DND-41 (cell line): ENCODE measurements at regions not wholly inside any gene's neighbourhood (a gene's known extent, or its start where the extent isn't known, plus 50 kb on each side); places are given as distances from the start of the nearest gene placed in this dataset.

Experiments
- ATAC-seq: fragments of 200-7000 bp; cut with Tn5 transposase; 3 replicates; pipeline ENCODE4 v1.9.1; 2021; ENCODE audit warnings: low read depth; ENCODE audit not compliant: insufficient read depth
- DNase-seq: peaks from one replicate; pipeline ENCODE4 v3.0.0-alpha.2; 2020
- H2AFZ ChIP-seq: 2 replicates; pipeline ENCODE4 v1.6.0; 2012; ENCODE audit warnings: low read depth, low read length
- H3K27ac ChIP-seq: 2 replicates; pipeline ENCODE4 v1.5.1; 2012; ENCODE audit warnings: low read length, inconsistent platforms
- H3K27me3 ChIP-seq: fragments of 200-600 bp; sonication (generic); 2 replicates; pipeline ENCODE4 v1.6.0; 2012; ENCODE audit warnings: low read length, mild to moderate bottlenecking, inconsistent platforms; ENCODE audit not compliant: insufficient read depth, poor library complexity
- H3K36me3 ChIP-seq: 2 replicates; pipeline ENCODE4 v1.5.1; 2012; ENCODE audit warnings: low read length, inconsistent platforms; ENCODE audit not compliant: insufficient read depth
- H3K4me1 ChIP-seq: 2 replicates; pipeline ENCODE4 v1.5.1; 2012; ENCODE audit warnings: mild to moderate bottlenecking, low read length; ENCODE audit not compliant: insufficient read depth
- H3K4me2 ChIP-seq: 2 replicates; pipeline ENCODE4 v1.6.0; 2012; ENCODE audit warnings: mild to moderate bottlenecking, moderate library complexity, low read length, inconsistent platforms; ENCODE audit not compliant: insufficient read depth
- H3K4me3 ChIP-seq, 2 experiments: fragments of 200-600 bp in 1 of 2; shearing (Covaris generic) in 1 of 2; 2 replicates each; pipeline ENCODE4 v1.5.1; 2012 to 2016; ENCODE audit warnings: inconsistent platforms in 2 of 2, low read length in 2 of 2, mild to moderate bottlenecking in 2 of 2, low read depth in 1 of 2, moderate library complexity in 1 of 2
- H3K79me2 ChIP-seq: 2 replicates; pipeline ENCODE4 v1.6.0; 2012; ENCODE audit warnings: low read length, inconsistent platforms; ENCODE audit not compliant: insufficient read depth
- H3K9ac ChIP-seq: 2 replicates; pipeline ENCODE4 v1.6.0; 2012; ENCODE audit warnings: low read depth, mild to moderate bottlenecking, inconsistent platforms, low read length, moderate library complexity
- H3K9me3 ChIP-seq: 2 replicates; pipeline ENCODE4 v1.5.1; 2012; ENCODE audit warnings: low read length, moderate library complexity, mild to moderate bottlenecking, inconsistent platforms; ENCODE audit not compliant: insufficient read depth, severe bottlenecking
- H4K20me1 ChIP-seq: 2 replicates; pipeline ENCODE4 v1.6.0; 2012; ENCODE audit warnings: low read length; ENCODE audit not compliant: insufficient read depth
- EZH2 ChIP-seq: IDR thresholded peaks from 3 replicates; pipeline ENCODE4 v1.6.1; 2012; ENCODE audit warnings: borderline replicate concordance, low read depth, mild to moderate bottlenecking, moderate library complexity, low read length, inconsistent platforms; ENCODE audit not compliant: severe bottlenecking
- TF ChIP-seq, protein P1 (sequence below): IDR thresholded peaks from 2 replicates; pipeline ENCODE4 v1.5.1; 2012; ENCODE audit warnings: borderline replicate concordance, low read length, moderate library complexity, mild to moderate bottlenecking; ENCODE audit not compliant: poor library complexity, severe bottlenecking; ENCODE audit errors: extremely low read depth

GRCh38 chr2:160557903-160558302, 64.3 kb upstream of the RBMS1 start:
- Histone ChIP-seq H3K27ac (no peak overlapping the region), H3K4me2 (no peak overlapping the region), H4K20me1 (no peaks in the 10 kb centered on the region), H3K36me3 (no peaks in the 10 kb centered on the region), H3K9ac (no peak overlapping the region), H3K4me3 (no peak overlapping the region), H3K27me3 (no peaks in the 10 kb centered on the region), H3K4me1 (no peaks in the 10 kb centered on the region), H2AFZ (no peak overlapping the region), H3K79me2 (no peaks in the 10 kb centered on the region), H3K9me3 (no peaks in the 10 kb centered on the region)
- TF ChIP-seq EZH2: no peak
- TF ChIP-seq, protein P1, sequence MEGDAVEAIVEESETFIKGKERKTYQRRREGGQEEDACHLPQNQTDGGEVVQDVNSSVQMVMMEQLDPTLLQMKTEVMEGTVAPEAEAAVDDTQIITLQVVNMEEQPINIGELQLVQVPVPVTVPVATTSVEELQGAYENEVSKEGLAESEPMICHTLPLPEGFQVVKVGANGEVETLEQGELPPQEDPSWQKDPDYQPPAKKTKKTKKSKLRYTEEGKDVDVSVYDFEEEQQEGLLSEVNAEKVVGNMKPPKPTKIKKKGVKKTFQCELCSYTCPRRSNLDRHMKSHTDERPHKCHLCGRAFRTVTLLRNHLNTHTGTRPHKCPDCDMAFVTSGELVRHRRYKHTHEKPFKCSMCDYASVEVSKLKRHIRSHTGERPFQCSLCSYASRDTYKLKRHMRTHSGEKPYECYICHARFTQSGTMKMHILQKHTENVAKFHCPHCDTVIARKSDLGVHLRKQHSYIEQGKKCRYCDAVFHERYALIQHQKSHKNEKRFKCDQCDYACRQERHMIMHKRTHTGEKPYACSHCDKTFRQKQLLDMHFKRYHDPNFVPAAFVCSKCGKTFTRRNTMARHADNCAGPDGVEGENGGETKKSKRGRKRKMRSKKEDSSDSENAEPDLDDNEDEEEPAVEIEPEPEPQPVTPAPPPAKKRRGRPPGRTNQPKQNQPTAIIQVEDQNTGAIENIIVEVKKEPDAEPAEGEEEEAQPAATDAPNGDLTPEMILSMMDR: no peak
- ATAC-seq (no peak), DNase-seq (no peak)

- no peak for ATAC-seq
- no peaks in the 10 kb centered on the region for H3K36me3 ChIP-seq
These were observed 64.9 kb upstream of the RBMS1 start for GRCh38 chr2:160558531-160558930.

DNA sequence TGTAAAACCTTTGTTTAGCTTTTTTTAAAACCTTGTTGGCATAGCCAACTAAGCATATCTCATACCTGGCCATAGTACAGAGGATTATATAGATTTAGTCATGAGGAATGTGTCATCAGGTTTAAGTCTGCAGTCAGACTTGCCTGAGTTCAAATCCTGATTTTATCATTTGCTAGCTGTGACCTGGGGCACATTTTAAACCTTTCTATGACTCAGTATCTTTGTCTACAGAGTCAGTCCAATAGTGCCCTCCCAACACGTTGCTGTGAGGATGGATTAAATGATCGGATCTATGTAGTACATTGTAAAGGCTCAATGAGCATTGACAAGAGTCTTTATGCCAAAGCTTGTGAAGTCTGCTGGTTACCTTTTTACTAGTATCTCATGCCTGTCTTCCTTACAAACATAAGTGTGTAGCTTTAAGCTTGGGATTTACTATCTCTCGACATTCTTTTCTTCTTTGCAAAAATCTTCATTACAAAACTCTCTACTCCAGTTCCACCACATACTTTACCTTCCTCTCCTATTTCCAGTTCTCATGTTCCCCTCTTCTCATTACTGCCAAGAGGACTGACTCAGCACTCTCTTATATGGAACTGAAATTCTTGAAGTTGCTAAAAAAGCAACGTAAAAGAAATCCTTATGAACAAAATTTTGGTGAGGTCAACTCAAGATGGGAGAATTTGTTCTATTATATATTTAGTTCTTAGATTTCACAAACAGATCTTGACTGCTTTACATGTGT, 68.1 kb upstream of the RBMS1 start:
- no peak for ATAC-seq
- H3K9ac ChIP-seq: no peak overlapping the region

More at GRCh38 chr2:160558531-160558930, 64.9 kb upstream of the RBMS1 start:
- H3K9me3 ChIP-seq: no peaks in the 10 kb centered on the region
- no peak overlapping the region for H3K4me2 ChIP-seq
- no peak overlapping the region for H3K27ac ChIP-seq
- H3K4me1 ChIP-seq: no peaks in the 10 kb centered on the region
- H3K79me2 ChIP-seq: no peaks in the 10 kb centered on the region
- no peak for DNase-seq
- no peaks in the 10 kb centered on the region for H4K20me1 ChIP-seq
- no peak overlapping the region for H2AFZ ChIP-seq
- no peak overlapping the region for H3K9ac ChIP-seq
- no peaks in the 10 kb centered on the region for H3K27me3 ChIP-seq
- TF ChIP-seq, protein P1: no peak
- TF ChIP-seq EZH2: no peak
- H3K4me3 ChIP-seq: no peak overlapping the region

More for the DNA sequence above, 68.1 kb upstream of the RBMS1 start:
- H3K4me1 ChIP-seq: no peaks in the 10 kb centered on the region
- H4K20me1 ChIP-seq: no peaks in the 10 kb centered on the region
- no peak overlapping the region for H3K4me3 ChIP-seq
- no peak overlapping the region for H2AFZ ChIP-seq
- no peaks in the 10 kb centered on the region for H3K27me3 ChIP-seq
- no peaks in the 10 kb centered on the region for H3K9me3 ChIP-seq
- H3K36me3 ChIP-seq: no peaks in the 10 kb centered on the region
- H3K27ac ChIP-seq: no peak overlapping the region
- TF ChIP-seq EZH2: no peak
- TF ChIP-seq, protein P1: no peak
- no peaks in the 10 kb centered on the region for H3K79me2 ChIP-seq
- no peak overlapping the region for H3K4me2 ChIP-seq
- DNase-seq: no peak
